NT2/D1 (cell line): ENCODE measurements at regions not wholly inside any gene's neighbourhood (a gene's known extent, or its start where the extent isn't known, plus 50 kb on each side); places are given as distances from the start of the nearest gene placed in this dataset.

Source experiments
- SUZ12 ChIP-seq: IDR thresholded peaks from 2 replicates; pipeline ENCODE4 v1.6.1; 2011; ENCODE audit not compliant: insufficient read length, insufficient read depth; ENCODE audit errors: extremely low read depth
- YY1 ChIP-seq: IDR thresholded peaks from 2 replicates; pipeline ENCODE4 v1.6.1; 2011; ENCODE audit not compliant: insufficient read length, insufficient read depth
- ZNF274 ChIP-seq: IDR thresholded peaks from 2 replicates; pipeline ENCODE4 v1.6.1; 2011; ENCODE audit warnings: mild to moderate bottlenecking, low read depth, low read length

- TF ChIP-seq SUZ12 = no peak
- TF ChIP-seq YY1 = no peak
- TF ChIP-seq ZNF274 = no peak
Measured at GRCh38 chr12:62128175-62128975, 131.8 kb upstream of the USP15 start.
